Femur (tissue), 1 donor: ENCODE measurements at regions not wholly inside any gene's neighbourhood (a gene's known extent, or its start where the extent isn't known, plus 50 kb on each side); places are given as distances from the start of the nearest gene placed in this dataset.
"Not testable (repeated sequence)": the region's sequence is repeated elsewhere in the genome, so short reads cannot be mapped to it uniquely, and the experiment has no call there.

Source experiments
- DNase-seq: peaks from one replicate; pipeline ENCODE4 v3.0.0-alpha.2; 2017

GRCh38 chr13:86877441-86877840, 793.7 kb upstream of the SLITRK5 start:
- DNase-seq = no peak

- DNase-seq = no peak
These were observed 792.4 kb upstream of the SLITRK5 start for GRCh38 chr13:86878781-86879180.

- DNase-seq = no peak
These were observed 789.8 kb upstream of the SLITRK5 start for GRCh38 chr13:86881390-86881789.

GRCh38 chr13:86882107-86882506, 789.1 kb upstream of the SLITRK5 start:
- DNase-seq = no peak

GRCh38 chr13:86882835-86883234, 788.3 kb upstream of the SLITRK5 start:
- no peak for DNase-seq

- DNase-seq = no peak
These were observed 778.8 kb upstream of the SLITRK5 start for GRCh38 chr13:86892330-86892729.

- no peak for DNase-seq
These were observed 770.3 kb upstream of the SLITRK5 start for GRCh38 chr13:86900906-86901305.

- no peak for DNase-seq
These were observed 764.9 kb upstream of the SLITRK5 start for GRCh38 chr13:86906127-86906874.

GRCh38 chr13:86907156-86907555, 764.0 kb upstream of the SLITRK5 start:
- DNase-seq = no peak

GRCh38 chr13:86909318-86909717, 761.9 kb upstream of the SLITRK5 start:
- DNase-seq = no peak

- DNase-seq = no peak
These were observed 756.4 kb upstream of the SLITRK5 start for GRCh38 chr13:86914757-86915156.

GRCh38 chr13:86917438-86917837, 753.7 kb upstream of the SLITRK5 start:
- DNase-seq = not testable (repeated sequence)

- DNase-seq = no peak
These were observed 752.5 kb upstream of the SLITRK5 start for GRCh38 chr13:86918682-86919081.

GRCh38 chr13:86920961-86921360, 750.2 kb upstream of the SLITRK5 start:
- DNase-seq = no peak

- no peak for DNase-seq
These were observed 748.2 kb upstream of the SLITRK5 start for GRCh38 chr13:86922936-86923335.

GRCh38 chr13:86926916-86927315, 744.3 kb upstream of the SLITRK5 start:
- DNase-seq = not testable (repeated sequence)

GRCh38 chr13:86932776-86933334, 738.3 kb upstream of the SLITRK5 start:
- no peak for DNase-seq

GRCh38 chr13:86933676-86934075, 737.5 kb upstream of the SLITRK5 start:
- DNase-seq = no peak

GRCh38 chr13:86937316-86937715, 733.9 kb upstream of the SLITRK5 start:
- DNase-seq = no peak

GRCh38 chr13:86945584-86945983, 725.6 kb upstream of the SLITRK5 start:
- DNase-seq = no peak

GRCh38 chr13:86946734-86947133, 724.4 kb upstream of the SLITRK5 start:
- DNase-seq = no peak

GRCh38 chr13:86954341-86954740, 716.8 kb upstream of the SLITRK5 start:
- no peak for DNase-seq

- DNase-seq = no peak
These were observed 710.3 kb upstream of the SLITRK5 start for GRCh38 chr13:86960876-86961275.

- DNase-seq = no peak
These were observed 696.7 kb upstream of the SLITRK5 start for GRCh38 chr13:86974251-86974994.
